HCT116 (cell line): ENCODE measurements at regions not wholly inside any gene's neighbourhood (a gene's known extent, or its start where the extent isn't known, plus 50 kb on each side); places are given as distances from the start of the nearest gene placed in this dataset.

Experiments
- ATAC-seq: fragments of 200-7000 bp; cut with Tn5 transposase; 2 replicates; pipeline ENCODE4 v1.9.1; 2020; ENCODE audit warnings: mild to moderate bottlenecking, moderate library complexity
- BruUV-seq: library from RNA; stranded (reverse); fragments of 400-500 nt; replicated peaks from 2 replicates; lab custom pipeline; 2021; lab: Mats Ljungman, UMichigan
- CTCF ChIA-PET: fragments of 300-600 bp; sonication (Branson Sonifier 250); formaldehyde crosslinking; loops from one replicate; lab custom pipeline; 2021; ENCODE audit warnings: antibody characterized with exemption; lab: Charles Lee
- POLR2A ChIA-PET: fragments of 300-600, 350-600 bp; sonication (Branson Sonifier 250); formaldehyde crosslinking; loops from one replicate; lab custom pipeline; 2021; ENCODE audit warnings: antibody characterized with exemption; lab: Charles Lee
- RAD21 ChIA-PET, 2 experiments: fragments of 300-600 bp; sonication (Branson Sonifier 250); formaldehyde crosslinking; loops; one replicate each; lab custom pipeline; 2023; ENCODE audit warnings: low total read pairs in 2 of 2; ENCODE audit not compliant: uncharacterized antibody in 2 of 2, unreplicated experiment in 2 of 2, low non-redundant PET in 1 of 2; lab: Charles Lee
- DNase-seq: peaks from one replicate; pipeline ENCODE4 v3.0.0-alpha.2; 2010; ENCODE audit warnings: low read depth, low spot score
- H2AFZ ChIP-seq: fragments of 200-600 bp; shearing (Covaris generic), sonication (generic); 2 replicates; pipeline ENCODE4 v1.6.1; 2017; ENCODE audit warnings: low read depth, mixed run types, mixed read lengths, antibody characterized with exemption, low read length; ENCODE audit not compliant: poor library complexity, severe bottlenecking
- H3K27ac ChIP-seq: 2 replicates; pipeline ENCODE4 v1.5.1; 2012; ENCODE audit warnings: low read depth, low read length
- H3K27me3 ChIP-seq: fragments of 200-600 bp; sonication (generic); 2 replicates; pipeline ENCODE4 v1.6.1; 2016; ENCODE audit warnings: mixed run types, low read length, mixed read lengths; ENCODE audit not compliant: insufficient read depth
- H3K36me3 ChIP-seq, 2 experiments: fragments of 200-500 bp in 1 of 2; fragments of 200-600 bp in 1 of 2; sonication (Bioruptor generic) in 1 of 2; sonication (generic) in 1 of 2; 2 replicates each; pipeline versions ENCODE4 v1.5.1 to v1.6.1; 2014 to 2016; ENCODE audit warnings: low read length in 2 of 2, inconsistent platforms in 1 of 2, mixed read lengths in 1 of 2, mixed run types in 1 of 2; ENCODE audit not compliant: insufficient read depth in 2 of 2, control insufficient read depth in 1 of 2
- H3K4me1 ChIP-seq, 2 experiments: fragments of 200-600 bp in 1 of 2; sonication (generic) in 1 of 2; 2 replicates each; pipeline versions ENCODE4 v1.5.1 to v1.6.1; 2012 to 2017; ENCODE audit warnings: low read length in 2 of 2, inconsistent platforms in 1 of 2, mild to moderate bottlenecking in 1 of 2, mixed read lengths in 1 of 2, mixed run types in 1 of 2, moderate library complexity in 1 of 2; ENCODE audit not compliant: insufficient read depth in 2 of 2, control insufficient read depth in 1 of 2
- H3K4me2 ChIP-seq: fragments of 200-600 bp; sonication (generic); 2 replicates; pipeline ENCODE4 v1.6.1; 2017; ENCODE audit warnings: mixed run types, low read length, mixed read lengths
- H3K4me3 ChIP-seq, 2 experiments: fragments of 200-600 bp in 1 of 2; sonication (generic) in 1 of 2; replicated peaks in 1 of 2; 2 replicates each; pipeline ENCODE4 v1.5.1; 2011 to 2016; ENCODE audit warnings: low read length in 2 of 2, control low read depth in 1 of 2, low read depth in 1 of 2, mild to moderate bottlenecking in 1 of 2, mixed read lengths in 1 of 2, mixed run types in 1 of 2
- H3K79me2 ChIP-seq: fragments of 200-600 bp; sonication (generic); 2 replicates; pipeline ENCODE4 v1.6.1; 2017; ENCODE audit warnings: mild to moderate bottlenecking, mixed run types, low read length, moderate library complexity, mixed read lengths; ENCODE audit not compliant: insufficient read depth
- H3K9ac ChIP-seq: fragments of 200-600 bp; sonication (generic); 2 replicates; pipeline ENCODE4 v1.6.1; 2016; ENCODE audit warnings: low read length, mixed read lengths
- H3K9me2 ChIP-seq: fragments of 200-600 bp; sonication (generic), shearing (Covaris generic); 2 replicates; pipeline ENCODE4 v1.6.1; 2017; ENCODE audit warnings: mixed run types, mild to moderate bottlenecking, moderate library complexity; ENCODE audit not compliant: insufficient read depth
- H3K9me3 ChIP-seq, 2 experiments: fragments of 200-500 bp in 1 of 2; fragments of 200-600 bp in 1 of 2; sonication (Bioruptor generic) in 1 of 2; sonication (generic) in 1 of 2; 2 replicates each; pipeline ENCODE4 v1.6.1; 2014 to 2017; ENCODE audit warnings: low read length in 2 of 2, mixed read lengths in 2 of 2, inconsistent platforms in 1 of 2, low read depth in 1 of 2, mild to moderate bottlenecking in 1 of 2, mixed run types in 1 of 2, moderate library complexity in 1 of 2; ENCODE audit not compliant: control insufficient read depth in 1 of 2, insufficient read depth in 1 of 2
- H4K20me1 ChIP-seq: fragments of 200-600 bp; sonication (generic), shearing (Covaris generic); 2 replicates; pipeline ENCODE4 v1.6.1; 2017; ENCODE audit warnings: mixed run types, mild to moderate bottlenecking, moderate library complexity; ENCODE audit not compliant: insufficient read depth
- CEBPB ChIP-seq: IDR thresholded peaks from 2 replicates; pipeline ENCODE4 v1.6.1; 2012; ENCODE audit warnings: low read depth
- EGR1 ChIP-seq: IDR thresholded peaks from 2 replicates; pipeline ENCODE4 v1.6.1; 2012; ENCODE audit warnings: low read depth
- EZH2 ChIP-seq: fragments of 200-600 bp; sonication (generic); IDR thresholded peaks from 2 replicates; pipeline ENCODE4 v1.6.1; 2017; ENCODE audit warnings: antibody characterized with exemption, mixed run types
- EZH2phosphoT487 ChIP-seq: fragments of 200-600 bp; IDR thresholded peaks from 2 replicates; pipeline ENCODE4 v1.6.1; 2018; ENCODE audit warnings: antibody characterized with exemption, borderline replicate concordance
- POLR2A ChIP-seq: IDR thresholded peaks from 2 replicates; pipeline ENCODE4 v1.7.0; 2011; ENCODE audit warnings: borderline replicate concordance; ENCODE audit not compliant: insufficient read depth, insufficient read length; ENCODE audit errors: extremely low read depth
- RAD21 ChIP-seq: IDR thresholded peaks from 2 replicates; pipeline ENCODE4 v1.6.1; 2012; ENCODE audit warnings: low read depth, mild to moderate bottlenecking
- SIN3A ChIP-seq: IDR thresholded peaks from 2 replicates; pipeline ENCODE4 v1.6.1; 2012; ENCODE audit warnings: low read depth
- SP1 ChIP-seq: IDR thresholded peaks from 2 replicates; pipeline ENCODE4 v1.6.1; 2012; ENCODE audit warnings: low read depth
- YY1 ChIP-seq: IDR thresholded peaks from 2 replicates; pipeline ENCODE4 v1.6.1; 2011; ENCODE audit warnings: low read length, low read depth, moderate library complexity, mild to moderate bottlenecking; ENCODE audit not compliant: insufficient replicate concordance; ENCODE audit errors: extremely low read depth
- ZNF274 ChIP-seq: fragments of 200-500 bp; sonication (Bioruptor generic); IDR thresholded peaks from 2 replicates; pipeline ENCODE4 v1.6.1; 2014; ENCODE audit warnings: mild to moderate bottlenecking, low read depth, low read length, inconsistent platforms
- intact Hi-C: fragments of 100-400 bp; cut with micrococcal nuclease; formaldehyde crosslinking; loops from 2 replicates; pipeline ENCODE4 v1.10.0; 2022
- TF ChIP-seq, protein P1 (sequence below): IDR thresholded peaks from 2 replicates; pipeline ENCODE4 v1.6.1; 2012
- TF ChIP-seq, protein P2 (sequence below), 3 experiments: fragments of 200-600 bp in 1 of 3; sonication (generic) in 1 of 3; IDR thresholded peaks in 2 of 3; conservative IDR thresholded peaks in 1 of 3; 2 replicates each; pipeline ENCODE4 v1.5.1; 2012 to 2017; ENCODE audit warnings: low read depth in 2 of 3, low read length in 2 of 3, antibody characterized with exemption in 1 of 3, borderline replicate concordance in 1 of 3, control low read depth in 1 of 3, mild to moderate bottlenecking in 1 of 3, mixed read lengths in 1 of 3, mixed run types in 1 of 3, moderate library complexity in 1 of 3; ENCODE audit not compliant: insufficient read depth in 1 of 3
- TF ChIP-seq, protein P3 (sequence below): IDR thresholded peaks from 2 replicates; pipeline ENCODE4 v1.6.1; 2012; ENCODE audit warnings: low read depth
- TF ChIP-seq, protein P4 (sequence below): IDR thresholded peaks from 2 replicates; pipeline ENCODE4 v1.6.1; 2012

DNA sequence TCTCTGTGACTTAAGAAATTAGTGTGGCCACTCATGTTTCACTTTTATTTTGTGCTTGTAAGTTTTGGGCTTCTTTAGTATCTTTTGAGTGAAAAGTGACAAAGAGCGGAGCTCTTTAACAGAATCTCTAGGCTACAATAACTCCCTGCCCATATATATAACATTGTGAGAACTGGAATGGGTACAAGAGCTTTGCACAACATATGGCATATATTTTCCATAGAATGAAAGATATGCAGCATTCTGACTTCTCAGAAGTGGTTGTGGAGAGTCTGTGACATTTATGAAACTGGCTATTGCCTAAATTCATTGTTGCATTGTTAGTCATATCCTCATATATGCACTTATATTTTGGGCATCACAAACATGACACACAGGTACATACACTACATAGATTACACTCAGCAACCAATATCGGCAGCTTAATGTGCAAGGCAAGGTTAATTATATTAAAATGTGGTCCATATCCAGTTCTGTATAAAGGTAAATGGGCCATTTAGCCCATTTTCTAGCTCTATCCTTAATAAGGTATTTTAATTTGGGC, 1148.2 kb downstream of the FAM181B start:
- Histone ChIP-seq H3K4me2 (no peak overlapping the region), H3K9ac (no peak overlapping the region), H2AFZ (no peak overlapping the region), H3K9me3 (peaks cover 6% of the 10 kb centered on the region in 2 experiments; a peak in 2 of 4 replicates), H3K4me3 (no peak overlapping the region), H4K20me1 (no peaks in the 10 kb centered on the region), H3K36me3 (no peaks in the 10 kb centered on the region), H3K27me3 (no peaks in the 10 kb centered on the region), H3K4me1 (no peaks in the 10 kb centered on the region), H3K27ac (no peak overlapping the region), H3K79me2 (no peaks in the 10 kb centered on the region), H3K9me2 (no peaks in the 10 kb centered on the region)
- intact Hi-C loops = no loop called here
- BruUV-seq = no TSS peak
- DNase-seq (no peak), ATAC-seq (no peak)
- ChIA-PET POLR2A (no interaction called here), RAD21 (no interaction called here), CTCF (no interaction called here)
- no peak for TF ChIP-seq EZH2
- TF ChIP-seq, protein P1, sequence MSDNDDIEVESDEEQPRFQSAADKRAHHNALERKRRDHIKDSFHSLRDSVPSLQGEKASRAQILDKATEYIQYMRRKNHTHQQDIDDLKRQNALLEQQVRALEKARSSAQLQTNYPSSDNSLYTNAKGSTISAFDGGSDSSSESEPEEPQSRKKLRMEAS = no peak
- no peak for TF ChIP-seq ZNF274
- TF ChIP-seq, protein P2, sequence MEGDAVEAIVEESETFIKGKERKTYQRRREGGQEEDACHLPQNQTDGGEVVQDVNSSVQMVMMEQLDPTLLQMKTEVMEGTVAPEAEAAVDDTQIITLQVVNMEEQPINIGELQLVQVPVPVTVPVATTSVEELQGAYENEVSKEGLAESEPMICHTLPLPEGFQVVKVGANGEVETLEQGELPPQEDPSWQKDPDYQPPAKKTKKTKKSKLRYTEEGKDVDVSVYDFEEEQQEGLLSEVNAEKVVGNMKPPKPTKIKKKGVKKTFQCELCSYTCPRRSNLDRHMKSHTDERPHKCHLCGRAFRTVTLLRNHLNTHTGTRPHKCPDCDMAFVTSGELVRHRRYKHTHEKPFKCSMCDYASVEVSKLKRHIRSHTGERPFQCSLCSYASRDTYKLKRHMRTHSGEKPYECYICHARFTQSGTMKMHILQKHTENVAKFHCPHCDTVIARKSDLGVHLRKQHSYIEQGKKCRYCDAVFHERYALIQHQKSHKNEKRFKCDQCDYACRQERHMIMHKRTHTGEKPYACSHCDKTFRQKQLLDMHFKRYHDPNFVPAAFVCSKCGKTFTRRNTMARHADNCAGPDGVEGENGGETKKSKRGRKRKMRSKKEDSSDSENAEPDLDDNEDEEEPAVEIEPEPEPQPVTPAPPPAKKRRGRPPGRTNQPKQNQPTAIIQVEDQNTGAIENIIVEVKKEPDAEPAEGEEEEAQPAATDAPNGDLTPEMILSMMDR (IDR thresholded peaks at IDR 0.05 in 2 of 3, conservative IDR thresholded peaks at IDR 0.05 in 1 of 3; ENCODE audit: borderline replicate concordance in 1 of 3, insufficient read depth in 1 of 3, low read depth in 2 of 3, low read length in 2 of 3) = no peak
- no peak for TF ChIP-seq SP1
- TF ChIP-seq CEBPB = no peak
- TF ChIP-seq, protein P3, sequence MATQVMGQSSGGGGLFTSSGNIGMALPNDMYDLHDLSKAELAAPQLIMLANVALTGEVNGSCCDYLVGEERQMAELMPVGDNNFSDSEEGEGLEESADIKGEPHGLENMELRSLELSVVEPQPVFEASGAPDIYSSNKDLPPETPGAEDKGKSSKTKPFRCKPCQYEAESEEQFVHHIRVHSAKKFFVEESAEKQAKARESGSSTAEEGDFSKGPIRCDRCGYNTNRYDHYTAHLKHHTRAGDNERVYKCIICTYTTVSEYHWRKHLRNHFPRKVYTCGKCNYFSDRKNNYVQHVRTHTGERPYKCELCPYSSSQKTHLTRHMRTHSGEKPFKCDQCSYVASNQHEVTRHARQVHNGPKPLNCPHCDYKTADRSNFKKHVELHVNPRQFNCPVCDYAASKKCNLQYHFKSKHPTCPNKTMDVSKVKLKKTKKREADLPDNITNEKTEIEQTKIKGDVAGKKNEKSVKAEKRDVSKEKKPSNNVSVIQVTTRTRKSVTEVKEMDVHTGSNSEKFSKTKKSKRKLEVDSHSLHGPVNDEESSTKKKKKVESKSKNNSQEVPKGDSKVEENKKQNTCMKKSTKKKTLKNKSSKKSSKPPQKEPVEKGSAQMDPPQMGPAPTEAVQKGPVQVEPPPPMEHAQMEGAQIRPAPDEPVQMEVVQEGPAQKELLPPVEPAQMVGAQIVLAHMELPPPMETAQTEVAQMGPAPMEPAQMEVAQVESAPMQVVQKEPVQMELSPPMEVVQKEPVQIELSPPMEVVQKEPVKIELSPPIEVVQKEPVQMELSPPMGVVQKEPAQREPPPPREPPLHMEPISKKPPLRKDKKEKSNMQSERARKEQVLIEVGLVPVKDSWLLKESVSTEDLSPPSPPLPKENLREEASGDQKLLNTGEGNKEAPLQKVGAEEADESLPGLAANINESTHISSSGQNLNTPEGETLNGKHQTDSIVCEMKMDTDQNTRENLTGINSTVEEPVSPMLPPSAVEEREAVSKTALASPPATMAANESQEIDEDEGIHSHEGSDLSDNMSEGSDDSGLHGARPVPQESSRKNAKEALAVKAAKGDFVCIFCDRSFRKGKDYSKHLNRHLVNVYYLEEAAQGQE = no peak
- no peak for TF ChIP-seq SIN3A
- TF ChIP-seq, protein P4, sequence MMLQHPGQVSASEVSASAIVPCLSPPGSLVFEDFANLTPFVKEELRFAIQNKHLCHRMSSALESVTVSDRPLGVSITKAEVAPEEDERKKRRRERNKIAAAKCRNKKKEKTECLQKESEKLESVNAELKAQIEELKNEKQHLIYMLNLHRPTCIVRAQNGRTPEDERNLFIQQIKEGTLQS = no peak
- TF ChIP-seq YY1 = no peak
- no peak for TF ChIP-seq EGR1
- no peak for TF ChIP-seq EZH2phosphoT487
- TF ChIP-seq RAD21 = no peak
- TF ChIP-seq POLR2A = no peak
